ENCODE measurements at regions not wholly inside any gene's neighbourhood (a gene's known extent, or its start where the extent isn't known, plus 50 kb on each side); places are given as distances from the start of the nearest gene placed in this dataset.

GRCh38 chr13:61994174-61994573 is 578.5 kb upstream of the PCDH20 start:
- H3K18ac ChIP-seq (ENCODE audit: insufficient read length, low read depth, low read length), result no peak overlapping the region
- no peaks in the 10 kb centered on the region for H3K4me1 Mint-ChIP-seq
- no peak overlapping the region for H2AFZ ChIP-seq (ENCODE audit: low read length)
- H3K4me1 ChIP-seq (ENCODE audit: insufficient read depth, low read length), result no peaks in the 10 kb centered on the region
- H4K91ac ChIP-seq (ENCODE audit: insufficient read length, low read depth, low read length), result no peak overlapping the region
- no peak for TF ChIP-seq CTCF (conservative IDR thresholded peaks at IDR 0.05)
- no peak overlapping the region for H3K14ac ChIP-seq (ENCODE audit: insufficient read depth, low read length)
- H3K36me3 Mint-ChIP-seq (ENCODE audit: insufficient read depth in 1 of 3, low read depth in 3 of 3), result peaks cover 0 to 3% (median 0%) of the 10 kb centered on the region in 3 experiments; a peak in 1 of 7 replicates
- no peaks in the 10 kb centered on the region for H3K9me3 ChIP-seq (ENCODE audit: control insufficient read depth, low read depth, low read length)
- H3K79me1 ChIP-seq (ENCODE audit: insufficient read depth, low read depth, low read length, poor library complexity, severe bottlenecking), result no peaks in the 10 kb centered on the region
- no peak overlapping the region for H3K4me2 ChIP-seq (ENCODE audit: insufficient read depth, insufficient read length, low read length)
- peaks cover 0 to 4% of the 10 kb centered on the region in 2 experiments; a peak in 1 of 5 replicates for H3K9me3 Mint-ChIP-seq
- H4K20me1 ChIP-seq (ENCODE audit: control insufficient read depth, insufficient read depth, insufficient read length), result no peaks in the 10 kb centered on the region
- no peak overlapping the region for H3K27ac Mint-ChIP-seq
- no peaks in the 10 kb centered on the region for H3K23me2 ChIP-seq (ENCODE audit: insufficient read length, low read depth, low read length, poor library complexity, severe bottlenecking)
- no peak overlapping the region for H2BK120ac ChIP-seq (ENCODE audit: low read depth, low read length, poor library complexity, severe bottlenecking)
- H4K5ac ChIP-seq (ENCODE audit: insufficient read length, low read depth, low read length), result no peak overlapping the region
- H3K9ac ChIP-seq (ENCODE audit: extremely low read depth, insufficient read length, low read length), result no peak overlapping the region
- no peak overlapping the region for H2AK5ac ChIP-seq (ENCODE audit: insufficient read length, low read length)
- H3T11ph ChIP-seq (ENCODE audit: low read length), result no peak overlapping the region
- H3K4ac ChIP-seq (ENCODE audit: low read depth, low read length), result no peak overlapping the region
- no peak overlapping the region for H2BK12ac ChIP-seq (ENCODE audit: insufficient read length, low read depth, low read length)
- H3K56ac ChIP-seq (ENCODE audit: insufficient read length, low read depth, low read length), result no peak overlapping the region
- no peak overlapping the region for H3K4me3 Mint-ChIP-seq
- no peak overlapping the region for H3K23ac ChIP-seq (ENCODE audit: insufficient read length, low read depth, low read length)
- H2BK15ac ChIP-seq (ENCODE audit: low read depth, low read length), result no peak overlapping the region
- WGBS (ENCODE audit: extremely low coverage, insufficient read length, low lambda C conversion rate), result no CpG with 5 or more reads among the region's 1 CpG
- H4K8ac ChIP-seq (replicated peaks; ENCODE audit: insufficient read length, low read depth, low read length), result no peak overlapping the region
- H3K27ac ChIP-seq (ENCODE audit: insufficient read length, low read depth, low read length), result no peak overlapping the region
- H2BK20ac ChIP-seq (ENCODE audit: low read depth, low read length, poor library complexity, severe bottlenecking), result no peak overlapping the region
- no peaks in the 10 kb centered on the region for H3K79me2 ChIP-seq (ENCODE audit: insufficient read depth, low read length)
- DNase-seq, result no peak
- H2BK5ac ChIP-seq (ENCODE audit: insufficient read length, low read length), result no peak overlapping the region
- no peaks in the 10 kb centered on the region for H3K27me3 ChIP-seq (ENCODE audit: insufficient read depth, low read length)
- no peaks in the 10 kb centered on the region for H3K27me3 Mint-ChIP-seq (ENCODE audit: low read depth)
